Stimulated activated CD4-positive, alpha-beta T cell treated with anti-CD3 and anti-CD28 coated beads, TNF-alpha, amount 100 ng/mL, for 24 hours (primary cell): ENCODE measurements at regions not wholly inside any gene's neighbourhood (a gene's known extent, or its start where the extent isn't known, plus 50 kb on each side); places are given as distances from the start of the nearest gene placed in this dataset.
"Not testable (repeated sequence)": the region's sequence is repeated elsewhere in the genome, so short reads cannot be mapped to it uniquely, and the experiment has no call there.

Experiments used
- DNase-seq, 3 experiments: peaks; one replicate each; pipeline ENCODE4 v3.0.0-alpha.2; 2020; ENCODE audit warnings: low read depth in 3 of 3

- DNase-seq = no peak
These were observed 435.5 kb downstream of the DTWD2 start for GRCh38 chr5:118552731-118553360.

GRCh38 chr5:118552146-118552545 lies 436.2 kb downstream of the DTWD2 start:
- DNase-seq = no peak

GRCh38 chr5:118551716-118552115 lies 436.6 kb downstream of the DTWD2 start:
- DNase-seq = no peak

GRCh38 chr5:118551031-118551430 lies 437.3 kb downstream of the DTWD2 start:
- no peak for DNase-seq

- DNase-seq = no peak
These were observed 439.3 kb downstream of the DTWD2 start for GRCh38 chr5:118548761-118549720.

- no peak for DNase-seq
These were observed 442.9 kb downstream of the DTWD2 start for GRCh38 chr5:118545470-118545869.

GRCh38 chr5:118544887-118545449 lies 443.4 kb downstream of the DTWD2 start:
- no peak for DNase-seq

- DNase-seq = no peak
These were observed 454.4 kb downstream of the DTWD2 start for GRCh38 chr5:118533923-118534322.

GRCh38 chr5:118533156-118533555 lies 455.2 kb downstream of the DTWD2 start:
- no peak for DNase-seq

- no peak for DNase-seq
These were observed 457.1 kb downstream of the DTWD2 start for GRCh38 chr5:118531276-118531675.

- DNase-seq = no peak
These were observed 458.8 kb downstream of the DTWD2 start for GRCh38 chr5:118529361-118530144.

GRCh38 chr5:118522626-118523025 lies 465.7 kb downstream of the DTWD2 start:
- DNase-seq = no peak

- no peak for DNase-seq
These were observed 467.5 kb downstream of the DTWD2 start for GRCh38 chr5:118520771-118521415.

GRCh38 chr5:118519466-118519865 lies 468.9 kb downstream of the DTWD2 start:
- no peak for DNase-seq

GRCh38 chr5:118518720-118519119 lies 469.6 kb downstream of the DTWD2 start:
- DNase-seq = no peak

- no peak for DNase-seq
These were observed 476.5 kb downstream of the DTWD2 start for GRCh38 chr5:118511846-118512245.

GRCh38 chr5:118506217-118506852 lies 482.0 kb downstream of the DTWD2 start:
- DNase-seq = no peak

GRCh38 chr5:118502232-118502631 lies 486.1 kb downstream of the DTWD2 start:
- DNase-seq = not testable (repeated sequence)

- DNase-seq = no peak
These were observed 497.0 kb downstream of the DTWD2 start for GRCh38 chr5:118491351-118491750.

- no peak for DNase-seq
These were observed 501.6 kb downstream of the DTWD2 start for GRCh38 chr5:118486647-118487225.

- no peak for DNase-seq
These were observed 509.1 kb downstream of the DTWD2 start for GRCh38 chr5:118479285-118479684.
